ENCODE measurements at regions not wholly inside any gene's neighbourhood (a gene's known extent, or its start where the extent isn't known, plus 50 kb on each side); places are given as distances from the start of the nearest gene placed in this dataset.

GRCh38 chr18:77590943-77591515 is 341.4 kb downstream of the GALR1 start:
- Histone ChIP-seq H3K9me3 (no peaks in the 10 kb centered on the region), H3K4me1 (ENCODE audit: control insufficient read depth in 1 of 2, low read depth in 2 of 2) (no peaks in the 10 kb centered on the region), H3K27me3 (replicated peaks; ENCODE audit: insufficient read depth) (no peaks in the 10 kb centered on the region), H3K36me3 (no peaks in the 10 kb centered on the region), H3K27ac (no peak overlapping the region), H3K4me3 (no peak overlapping the region)
- TF ChIP-seq CTCF (IDR thresholded peaks at IDR 0.05): no peak
- DNase-seq (ENCODE audit: low spot score): no peak
- ATAC-seq (ENCODE audit: insufficient number of reproducible peaks, low FRiP score, low read depth): no peak

- Histone ChIP-seq H3K4me3 (no peak overlapping the region), H3K36me3 (no peaks in the 10 kb centered on the region), H3K4me1 (ENCODE audit: control insufficient read depth in 1 of 2, low read depth in 2 of 2) (no peaks in the 10 kb centered on the region), H3K27me3 (replicated peaks; ENCODE audit: insufficient read depth) (no peaks in the 10 kb centered on the region), H3K27ac (no peak overlapping the region), H3K9me3 (no peaks in the 10 kb centered on the region)
- no peak for TF ChIP-seq CTCF (IDR thresholded peaks at IDR 0.05)
- no peak for ATAC-seq (ENCODE audit: insufficient number of reproducible peaks, low FRiP score, low read depth)
- DNase-seq (ENCODE audit: low spot score): no peak
These were observed 348.1 kb downstream of the GALR1 start for GRCh38 chr18:77597726-77598125.

- no peak for DNase-seq (ENCODE audit: low spot score)
- no peak overlapping the region for H3K27ac ChIP-seq
- H3K4me3 ChIP-seq: no peak overlapping the region
- TF ChIP-seq CTCF (IDR thresholded peaks at IDR 0.05): no peak
- H3K4me1 ChIP-seq (ENCODE audit: control insufficient read depth in 1 of 2, low read depth in 2 of 2): no peaks in the 10 kb centered on the region
- H3K9me3 ChIP-seq: no peaks in the 10 kb centered on the region
- H3K36me3 ChIP-seq: no peaks in the 10 kb centered on the region
- no peak for ATAC-seq (ENCODE audit: insufficient number of reproducible peaks, low FRiP score, low read depth)
- H3K27me3 ChIP-seq (replicated peaks; ENCODE audit: insufficient read depth): no peaks in the 10 kb centered on the region
These were observed 351.0 kb downstream of the GALR1 start for GRCh38 chr18:77600674-77601073.

GRCh38 chr18:77601567-77601966 is 351.9 kb downstream of the GALR1 start:
- H3K9me3 ChIP-seq: no peaks in the 10 kb centered on the region
- no peaks in the 10 kb centered on the region for H3K4me1 ChIP-seq (ENCODE audit: control insufficient read depth in 1 of 2, low read depth in 2 of 2)
- H3K27ac ChIP-seq: no peak overlapping the region
- ATAC-seq (ENCODE audit: insufficient number of reproducible peaks, low FRiP score, low read depth) (no peak), DNase-seq (ENCODE audit: low spot score) (no peak)
- TF ChIP-seq CTCF (IDR thresholded peaks at IDR 0.05): no peak
- no peak overlapping the region for H3K4me3 ChIP-seq
- no peaks in the 10 kb centered on the region for H3K27me3 ChIP-seq (replicated peaks; ENCODE audit: insufficient read depth)
- H3K36me3 ChIP-seq: no peaks in the 10 kb centered on the region

DNA sequence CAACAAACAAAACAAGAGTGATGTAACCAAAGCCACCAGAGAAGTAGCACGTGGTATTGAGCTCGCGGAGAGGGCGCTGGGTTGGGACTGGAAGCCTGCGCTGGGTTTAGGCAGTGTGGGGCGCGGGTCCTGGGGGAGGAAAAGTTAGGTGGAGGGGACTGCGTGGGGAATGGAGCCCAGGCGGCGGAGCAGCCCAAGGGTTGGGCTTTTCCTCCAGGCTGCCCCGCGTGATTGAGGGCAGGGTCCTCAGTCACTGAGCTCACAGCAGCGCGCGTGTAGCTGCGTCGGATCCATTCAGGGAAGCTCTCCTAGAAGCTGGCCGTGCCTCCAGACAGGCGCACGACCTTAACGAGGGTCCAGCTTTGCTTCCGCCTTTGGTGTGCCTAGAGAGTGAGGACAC is 357.4 kb downstream of the GALR1 start:
- DNase-seq (ENCODE audit: low spot score) (no peak), ATAC-seq (ENCODE audit: insufficient number of reproducible peaks, low FRiP score, low read depth) (no peak)
- no peaks in the 10 kb centered on the region for H3K27me3 ChIP-seq (replicated peaks; ENCODE audit: insufficient read depth)
- H3K36me3 ChIP-seq: no peaks in the 10 kb centered on the region
- no peaks in the 10 kb centered on the region for H3K9me3 ChIP-seq
- H3K4me1 ChIP-seq (ENCODE audit: control insufficient read depth in 1 of 2, low read depth in 2 of 2): no peaks in the 10 kb centered on the region
- no peak for TF ChIP-seq CTCF (IDR thresholded peaks at IDR 0.05)
- no peak overlapping the region for H3K27ac ChIP-seq
- no peak overlapping the region for H3K4me3 ChIP-seq
